ENCODE measurements at regions not wholly inside any gene's neighbourhood (a gene's known extent, or its start where the extent isn't known, plus 50 kb on each side); places are given as distances from the start of the nearest gene placed in this dataset.

DNA sequence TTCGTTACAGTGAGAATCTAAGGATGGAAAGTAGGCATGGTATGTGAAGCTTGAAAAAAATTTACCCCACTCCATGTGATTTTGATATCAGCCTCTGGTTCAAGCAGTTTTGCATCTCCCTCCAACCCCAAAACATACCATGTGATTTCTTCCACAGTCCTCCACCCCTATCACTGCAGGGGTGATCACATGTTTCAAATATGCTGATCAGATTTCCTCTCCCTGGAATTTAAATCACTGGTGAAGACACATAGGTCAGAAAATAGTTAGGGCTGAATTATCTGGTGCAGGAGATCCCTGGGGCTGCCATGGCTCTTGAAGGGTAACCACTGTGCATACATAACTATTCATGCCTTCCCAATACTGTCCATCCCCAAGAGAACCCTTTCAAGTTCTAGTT, 119.7 kb upstream of the THRB start (continued):
- TF ChIP-seq EGR1 (IDR thresholded peaks at IDR 0.05; ENCODE audit: borderline replicate concordance, low read depth, low read length) (no peak), SP2 (IDR thresholded peaks at IDR 0.05; ENCODE audit: low read length) (no peak), POLR2A (IDR thresholded peaks at IDR 0.05; ENCODE audit: control extremely low read depth in 1 of 2, low read depth in 2 of 2, low read length in 2 of 2) (no peak)

Data from H1 (cell line).